HTR-8/SVneo (cell line): ENCODE measurements at regions not wholly inside any gene's neighbourhood (a gene's known extent, or its start where the extent isn't known, plus 50 kb on each side); places are given as distances from the start of the nearest gene placed in this dataset.

Experiments
- DNase-seq: peaks from one replicate; pipeline ENCODE4 v3.0.0; 2011; ENCODE audit warnings: low spot score, mixed read lengths; ENCODE audit not compliant: insufficient read length
- FAIRE-seq: peaks from 2 replicates; lab custom pipeline; 2011; peaks lifted over from hg19 to GRCh38; lab: Jason Lieb, UNC

DNA sequence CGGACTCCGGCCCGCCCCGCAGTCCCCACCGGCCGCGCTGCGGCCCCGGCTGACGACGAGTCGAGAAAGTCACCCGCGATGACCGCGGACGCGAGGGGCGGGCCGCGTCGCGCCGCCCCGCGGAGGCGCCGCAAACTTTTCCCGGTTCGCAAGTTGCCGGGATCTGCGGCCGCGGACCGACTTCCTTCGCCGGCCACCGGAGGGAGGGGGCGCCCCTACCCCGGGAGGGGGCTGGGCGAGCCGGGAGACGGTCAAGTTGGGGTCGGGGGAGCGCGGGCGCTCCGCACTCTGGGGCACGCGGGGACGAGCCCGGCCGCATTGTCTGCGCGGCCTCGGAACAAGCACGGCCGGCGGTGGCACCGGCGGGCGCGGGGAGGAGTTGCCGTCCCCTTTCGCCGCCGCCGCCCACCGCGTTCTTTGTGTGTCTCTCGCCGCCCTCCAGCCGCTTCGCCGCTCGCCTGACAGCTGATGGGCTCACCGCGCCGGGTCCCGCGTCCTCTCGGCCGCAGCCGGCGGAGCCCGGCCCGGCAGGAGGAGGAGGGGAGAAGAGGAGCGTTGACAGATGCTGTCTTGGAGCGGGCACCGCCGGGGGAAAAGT, 131.6 kb downstream of the OGFRL1 start:
- DNase-seq (no peak), FAIRE-seq (no peak)

DNA sequence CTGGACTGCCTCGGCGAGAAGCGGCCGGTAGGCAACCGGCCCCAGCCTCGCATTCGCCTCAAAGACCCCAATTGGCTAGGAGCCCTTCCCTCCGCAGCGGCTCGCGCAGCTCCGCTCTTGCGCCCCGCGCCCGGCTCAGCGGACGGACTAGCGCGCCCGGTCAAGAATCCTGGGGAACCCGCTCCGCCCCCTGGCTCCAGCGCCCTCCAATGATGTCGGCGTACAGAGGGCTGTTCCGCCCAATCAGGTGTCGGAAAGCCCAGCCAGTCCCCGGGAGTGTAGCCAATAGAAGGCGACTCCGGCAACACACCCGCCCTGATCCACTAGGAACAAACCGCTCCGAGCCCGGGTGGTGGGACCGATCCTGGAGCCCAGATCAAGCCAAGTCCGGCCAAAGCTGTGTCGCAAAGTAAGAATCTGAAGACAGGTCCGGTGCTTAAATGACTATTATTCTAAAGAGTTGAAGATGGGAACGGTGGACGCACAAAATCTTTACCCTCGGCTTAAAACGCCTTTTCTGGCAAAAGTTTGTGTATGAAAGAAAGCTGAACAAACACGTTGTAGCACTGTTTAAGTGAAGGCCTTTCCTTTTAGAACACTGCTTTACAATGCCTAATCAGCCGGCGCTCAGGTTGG, 132.2 kb downstream of the OGFRL1 start:
- peak; percentile 57 for FAIRE-seq
- peak; percentile 92 for DNase-seq

DNA sequence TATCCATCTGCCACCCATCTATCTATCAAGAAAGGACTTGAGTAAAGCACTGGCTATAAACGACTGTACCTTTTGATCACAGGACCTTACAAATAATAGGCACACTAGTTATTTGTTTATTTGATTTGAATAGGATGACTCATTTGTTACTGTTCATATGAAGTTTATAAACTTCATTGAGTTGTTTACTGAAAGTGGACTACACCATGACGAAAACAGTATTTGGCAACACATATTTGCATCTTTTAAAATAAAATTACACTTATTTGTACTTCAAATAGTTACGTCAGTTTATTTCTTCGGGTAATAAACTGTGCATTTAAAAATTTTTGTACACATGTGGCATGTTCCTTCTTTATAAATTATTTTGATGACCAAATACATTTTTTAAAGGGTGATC, 133.0 kb downstream of the OGFRL1 start:
- no peak for DNase-seq
- FAIRE-seq: no peak

DNA sequence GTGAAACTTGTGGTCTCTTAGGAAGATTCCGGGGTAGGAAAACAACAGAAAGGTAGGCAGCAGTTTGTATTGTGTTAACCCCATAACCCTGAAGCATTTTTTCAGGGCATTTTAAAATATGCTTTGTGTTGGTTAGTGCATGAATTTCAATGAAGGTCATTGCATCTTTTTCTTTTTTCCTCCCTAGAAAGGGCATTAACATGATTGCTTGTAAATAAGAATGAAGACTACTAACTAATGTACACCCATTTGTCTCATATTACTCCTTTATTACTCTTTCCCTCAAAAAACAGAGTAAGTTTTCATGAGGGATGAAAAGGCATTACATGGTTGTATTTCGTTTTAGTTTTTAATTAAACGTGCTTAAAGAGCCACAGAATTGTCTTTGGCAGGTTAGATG, 141.4 kb downstream of the OGFRL1 start:
- DNase-seq: no peak
- no peak for FAIRE-seq

DNA sequence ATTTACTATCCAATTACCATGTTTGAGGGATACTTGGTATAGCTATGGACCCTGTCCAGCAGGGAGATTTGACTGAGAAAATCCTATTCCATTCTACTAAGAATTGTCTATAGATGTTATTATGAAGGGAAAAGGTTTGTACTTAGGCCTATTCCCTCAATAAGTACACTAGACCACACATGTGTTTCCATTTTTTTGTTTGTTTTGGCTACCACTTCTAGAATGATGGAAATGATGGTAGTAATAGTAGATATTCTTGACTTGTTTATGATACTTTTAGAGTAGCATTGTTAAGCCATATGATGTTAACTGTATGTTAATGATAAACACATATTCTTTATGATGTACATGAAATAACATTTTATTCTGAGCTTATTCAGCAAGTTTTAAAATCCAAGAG, 144.8 kb downstream of the OGFRL1 start:
- DNase-seq (no peak), FAIRE-seq (no peak)

DNA sequence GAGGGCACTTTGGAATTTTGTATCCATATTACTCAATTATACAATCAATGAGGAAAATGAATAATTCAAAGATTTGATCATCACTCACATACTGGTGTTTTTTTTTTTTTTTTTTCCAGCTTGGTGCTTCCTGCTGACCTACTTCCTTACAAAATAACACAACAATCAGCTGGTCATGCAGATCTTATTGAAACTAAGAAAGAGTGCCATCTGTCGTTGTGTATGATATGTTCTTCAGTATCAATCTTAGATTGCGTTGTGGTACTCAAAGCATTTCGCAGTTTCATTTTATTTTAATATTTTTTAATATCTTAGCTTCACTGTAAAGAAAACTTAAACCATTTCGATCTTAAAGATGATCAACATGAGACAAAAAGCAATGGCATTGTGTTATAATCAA, 155.6 kb downstream of the OGFRL1 start:
- DNase-seq: no peak
- FAIRE-seq: no peak

DNA sequence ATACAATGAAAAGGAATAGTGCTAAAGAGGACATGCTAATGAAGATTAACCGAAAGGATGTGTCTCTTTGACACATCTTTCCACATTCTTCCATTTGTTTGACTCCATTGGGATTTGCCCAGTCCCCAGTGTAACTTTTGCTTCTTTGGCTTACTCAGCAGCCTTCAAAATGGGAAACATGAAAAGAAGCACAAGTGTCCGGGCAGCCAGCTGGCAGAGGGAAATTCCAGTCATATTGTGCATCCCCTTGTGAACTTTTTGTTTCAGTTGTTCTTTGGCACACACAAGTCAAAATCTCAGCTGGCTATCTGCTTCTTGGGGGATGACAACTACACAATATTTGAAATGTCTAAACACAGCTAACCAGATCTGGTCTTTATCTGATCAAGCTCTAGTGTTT, 157.4 kb downstream of the OGFRL1 start:
- no peak for FAIRE-seq
- DNase-seq: no peak

DNA sequence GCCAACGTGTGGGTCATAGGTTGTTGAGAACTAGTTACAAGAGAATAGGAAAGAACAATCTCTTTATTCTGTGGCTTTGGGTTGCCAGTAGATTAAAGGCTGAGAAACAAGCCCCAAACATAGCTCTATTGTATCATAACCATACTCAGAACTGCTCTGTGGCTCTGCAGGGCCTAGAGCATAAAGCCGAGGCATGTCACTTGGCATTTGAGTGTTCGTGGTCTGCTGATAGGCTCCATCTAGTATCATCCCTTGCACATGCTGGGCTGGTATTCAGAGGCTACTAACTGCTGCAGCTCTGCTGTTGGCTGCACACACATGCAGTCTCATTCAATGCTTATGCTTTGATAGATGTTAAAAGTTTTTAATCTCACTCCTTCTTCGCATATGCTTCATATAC, 157.9 kb downstream of the OGFRL1 start:
- FAIRE-seq (no peak), DNase-seq (no peak)

DNA sequence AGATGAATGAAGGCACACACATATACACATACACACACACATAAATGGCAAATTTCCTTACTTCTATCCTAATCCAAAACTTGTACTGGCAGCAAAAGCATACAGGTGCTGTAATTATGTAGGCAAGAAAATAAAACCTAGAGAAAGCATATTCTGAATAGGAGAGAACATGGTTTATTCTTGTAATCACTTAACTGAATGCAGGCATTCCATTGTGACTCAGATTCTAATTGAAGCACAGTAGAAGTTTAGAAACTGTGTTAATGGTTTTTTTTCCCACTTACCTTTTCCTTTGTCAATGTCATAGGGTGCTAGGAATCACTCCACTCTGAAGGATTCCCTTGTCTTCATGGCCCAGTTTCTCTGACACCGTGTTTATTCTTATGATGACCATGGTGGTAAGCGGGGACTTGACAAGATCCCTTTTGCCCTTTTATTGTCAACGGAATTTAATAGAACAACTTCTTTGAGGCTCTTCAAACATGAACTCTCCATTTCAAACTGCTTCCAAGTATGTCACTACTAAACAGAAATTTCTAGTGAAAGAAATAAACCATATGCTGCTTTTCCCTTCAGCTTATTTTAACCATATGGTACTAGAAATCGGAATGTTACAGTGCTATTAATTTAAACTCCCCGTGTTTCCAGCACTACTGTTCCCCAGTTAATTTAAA, 164.2 kb downstream of the OGFRL1 start:
- no peak for FAIRE-seq
- no peak for DNase-seq

DNA sequence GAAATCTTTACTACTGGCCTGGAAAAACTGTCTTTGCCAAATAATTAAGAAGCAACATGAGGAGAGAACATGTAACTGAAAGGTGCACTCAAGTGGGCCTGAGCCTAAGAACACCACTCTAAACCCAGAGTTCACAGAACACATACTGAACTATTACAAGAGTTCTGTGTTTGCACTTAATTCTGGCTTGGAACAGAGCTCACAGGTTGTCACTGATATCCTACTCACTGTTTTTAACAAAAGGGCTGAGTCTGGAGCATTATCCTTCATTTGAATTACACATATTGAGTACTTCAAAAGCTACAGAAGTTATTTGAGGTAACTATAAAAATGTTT, 164.7 kb downstream of the OGFRL1 start:
- no peak for FAIRE-seq
- no peak for DNase-seq

DNA sequence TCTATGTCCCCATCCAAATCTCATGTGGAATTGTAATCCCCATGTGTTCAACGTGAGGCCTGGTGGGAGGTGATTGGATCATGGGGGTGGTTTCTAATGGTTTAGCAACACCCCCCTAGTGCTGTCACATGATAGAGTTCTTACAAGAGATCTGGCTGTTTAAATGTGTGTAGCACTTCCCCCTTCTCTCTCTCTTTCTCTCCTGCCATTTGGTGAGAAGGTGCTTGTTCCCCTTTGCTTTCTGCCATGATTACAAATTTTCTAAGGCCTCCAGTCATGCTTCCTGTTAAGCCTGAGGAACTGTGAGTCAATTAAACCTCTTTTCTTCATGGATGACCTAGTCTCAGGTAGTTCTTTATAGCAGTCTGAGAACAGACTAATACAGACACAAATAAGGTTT, 165.4 kb downstream of the OGFRL1 start:
- no peak for FAIRE-seq
- DNase-seq: no peak

DNA sequence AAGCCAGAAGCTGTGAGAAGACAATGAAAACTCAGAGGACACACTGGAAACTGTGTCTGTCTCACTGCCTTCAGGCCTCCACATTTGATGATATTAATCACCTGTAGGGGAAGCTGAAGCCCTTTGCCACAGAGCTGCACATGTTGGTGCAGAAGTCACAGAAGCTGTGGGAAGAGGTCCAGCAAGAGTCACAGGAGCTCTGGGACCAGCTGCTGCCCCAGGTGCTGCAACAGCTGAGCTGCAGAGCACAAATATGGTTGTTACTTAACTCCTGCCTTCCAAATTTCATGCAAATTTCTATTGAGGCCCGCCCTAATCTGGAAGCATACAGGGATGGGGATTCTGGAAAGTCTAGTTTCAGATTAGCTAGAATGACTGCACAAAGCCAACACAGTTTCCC, 169.3 kb downstream of the OGFRL1 start:
- DNase-seq: no peak
- no peak for FAIRE-seq

DNA sequence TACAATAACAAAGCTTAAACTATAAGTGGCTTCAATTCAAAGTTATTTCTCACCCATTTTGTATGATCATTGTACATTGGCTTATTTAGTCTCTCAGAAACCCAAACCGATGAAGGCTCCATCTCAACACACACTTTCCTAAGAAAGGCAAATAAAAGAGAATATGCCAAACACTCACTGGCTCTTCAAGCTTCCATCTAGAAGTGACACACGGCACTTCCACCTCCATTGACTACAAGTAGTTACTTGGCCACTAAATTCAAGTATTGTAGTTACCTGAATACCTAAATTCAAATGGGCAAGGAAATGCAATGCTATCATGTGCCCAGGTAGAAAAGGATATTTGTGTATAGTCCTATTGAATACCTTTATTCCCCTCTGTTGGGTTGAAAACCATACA, 170.6 kb downstream of the OGFRL1 start:
- no peak for DNase-seq
- no peak for FAIRE-seq

DNA sequence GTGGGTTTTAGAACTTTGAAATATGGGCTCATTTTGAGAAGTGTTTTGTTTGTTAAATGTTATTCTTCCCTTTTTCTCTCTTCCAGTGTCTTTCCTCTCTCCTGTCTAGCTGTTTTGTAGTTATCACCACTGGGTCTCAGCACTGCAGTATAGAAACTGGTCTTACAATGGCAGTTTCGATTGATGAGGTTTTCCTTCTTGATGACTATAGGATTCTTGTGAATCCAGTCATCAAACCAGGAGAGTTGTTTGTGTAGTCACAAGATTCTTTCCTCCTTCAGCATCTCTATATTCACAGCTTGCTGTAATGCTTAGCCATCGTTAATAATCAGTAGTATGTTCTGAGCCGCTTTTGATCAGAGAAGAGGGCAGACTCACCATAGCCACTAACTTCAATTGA, 172.3 kb downstream of the OGFRL1 start:
- DNase-seq (peak; percentile 6), FAIRE-seq (peak; percentile 74)

DNA sequence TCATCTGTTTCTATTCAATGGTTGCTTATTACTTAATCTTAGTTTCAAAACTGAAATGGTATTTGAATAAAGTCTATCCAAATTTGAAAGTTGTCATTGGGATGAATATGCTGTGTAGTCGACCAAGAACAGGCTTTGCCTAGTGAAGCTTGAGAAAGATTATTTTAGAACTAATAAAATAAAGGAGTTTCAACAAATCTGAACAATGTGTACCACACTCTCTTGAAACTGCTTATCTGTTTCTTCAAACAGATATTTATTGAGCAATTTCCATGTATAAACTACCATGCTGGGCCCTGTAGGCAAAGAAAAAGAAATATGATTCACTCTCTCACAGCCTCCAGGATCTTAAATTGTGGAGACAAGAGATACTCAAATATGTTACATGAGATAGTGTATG, 174.4 kb downstream of the OGFRL1 start:
- no peak for DNase-seq
- FAIRE-seq: no peak

DNA sequence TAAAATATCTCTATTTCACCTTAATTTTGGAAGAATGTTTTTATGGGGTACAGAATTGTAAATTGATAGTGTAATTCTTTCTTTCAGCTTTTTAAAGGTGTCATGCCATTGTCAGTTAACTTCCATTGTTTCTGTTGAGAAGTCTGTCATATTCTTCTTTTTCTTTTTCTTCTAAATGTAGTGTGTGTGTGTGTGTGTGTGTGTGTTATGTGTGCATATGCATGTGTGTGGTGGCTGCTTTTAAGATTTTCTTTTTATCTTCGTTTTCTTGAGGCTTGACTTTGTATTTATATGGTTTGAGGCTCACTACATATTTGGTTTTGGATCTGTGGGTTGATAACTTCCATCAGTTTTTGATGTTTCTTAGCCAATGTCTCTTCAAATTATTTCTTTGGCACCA, 176.5 kb downstream of the OGFRL1 start:
- DNase-seq (no peak), FAIRE-seq (no peak)

DNA sequence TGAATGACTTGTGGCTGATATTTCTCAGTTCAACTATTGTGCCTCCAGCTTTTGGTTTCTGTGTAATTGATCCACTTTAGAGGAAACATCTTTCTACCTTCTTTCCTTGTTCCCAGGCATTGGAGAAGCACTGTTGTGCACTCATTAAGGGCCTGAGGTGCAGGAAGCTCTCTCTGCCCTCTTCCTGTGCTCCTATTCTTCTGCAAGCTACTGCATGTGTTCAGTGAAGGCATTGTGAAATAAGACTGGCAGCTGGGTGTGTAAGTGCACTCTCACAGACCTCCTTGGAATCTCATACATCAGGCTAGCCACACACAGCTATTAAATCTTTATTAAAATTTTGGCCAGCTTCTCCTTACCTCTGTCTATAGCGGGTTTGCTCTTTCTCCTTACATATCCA, 177.8 kb downstream of the OGFRL1 start:
- DNase-seq (no peak), FAIRE-seq (no peak)

DNA sequence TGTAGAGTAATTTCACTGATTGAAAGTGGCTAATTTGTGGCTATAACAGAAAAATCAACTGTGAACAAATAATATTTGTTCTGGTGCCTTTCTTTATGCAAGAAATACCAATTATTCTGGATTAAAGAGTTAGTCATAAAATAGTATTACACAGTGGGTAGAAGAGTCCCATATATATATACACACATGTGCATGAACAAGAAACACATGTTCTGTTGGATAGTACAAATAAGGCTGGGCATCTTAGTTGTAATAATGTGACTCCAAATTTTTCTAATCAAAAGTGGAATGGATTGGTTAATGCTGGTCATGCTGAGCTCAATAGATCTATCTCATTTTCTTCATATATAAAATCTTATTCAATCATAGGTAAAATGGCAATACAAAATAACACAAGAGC, 179.4 kb downstream of the OGFRL1 start:
- FAIRE-seq: no peak
- DNase-seq: no peak

DNA sequence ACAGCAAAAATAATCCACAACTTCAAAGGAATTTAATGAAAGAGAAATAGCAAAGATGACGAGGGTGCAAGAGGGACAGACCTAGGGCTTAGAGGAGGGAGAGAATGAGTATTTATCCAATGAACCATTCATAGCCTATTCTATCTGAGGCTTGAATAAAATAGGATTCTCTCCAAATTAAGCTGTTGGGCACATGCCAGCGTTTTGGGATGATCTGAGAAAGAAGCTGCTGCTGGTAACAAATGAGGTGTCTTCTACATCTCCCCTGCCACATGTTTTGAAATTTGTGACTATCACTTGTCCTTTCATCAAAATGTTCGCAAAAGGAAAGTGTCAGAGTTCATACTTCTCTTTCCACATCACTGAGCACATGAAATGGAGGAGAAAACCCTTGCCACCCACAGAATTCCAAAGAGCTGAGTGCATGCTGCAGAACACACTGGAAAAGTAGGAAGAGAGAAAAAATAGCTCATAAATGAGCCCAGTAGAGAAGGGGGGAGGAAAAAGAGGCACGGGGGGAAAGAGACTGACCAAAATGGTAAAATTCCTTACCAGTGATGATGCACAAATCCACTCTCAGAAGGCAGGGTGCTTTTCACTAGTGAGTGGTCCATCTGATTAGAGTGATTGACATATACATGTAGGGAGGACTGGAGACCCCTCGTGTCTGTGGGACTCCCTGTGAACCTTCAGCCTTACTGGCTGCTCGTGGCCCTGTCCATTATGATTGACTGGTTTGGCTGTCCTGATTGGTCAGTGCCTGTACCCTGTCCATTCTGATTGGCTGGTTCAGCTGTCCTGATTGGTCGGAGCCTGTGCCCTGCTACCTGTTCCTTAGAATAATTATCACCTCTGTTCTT, 180.5 kb downstream of the OGFRL1 start:
- FAIRE-seq (peak; percentile 85), DNase-seq (no peak)

DNA sequence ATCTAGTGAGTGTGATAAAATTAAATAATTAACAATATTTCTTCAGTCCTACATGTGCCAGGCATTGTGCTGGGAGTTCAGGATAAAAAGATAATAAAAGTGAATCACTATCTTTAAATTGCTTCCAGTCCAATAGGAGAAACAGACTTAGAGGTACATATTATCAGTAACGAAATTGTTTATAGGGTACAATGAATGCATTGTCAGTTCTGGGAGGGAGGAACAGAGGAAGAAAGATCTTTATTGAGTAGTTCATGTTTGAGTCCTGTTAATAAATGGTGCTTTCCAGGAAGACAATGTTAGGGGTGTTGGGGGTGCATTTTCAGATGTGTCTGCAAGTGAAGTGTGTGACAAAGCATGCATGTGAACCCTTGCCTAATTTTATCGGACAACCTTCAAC, 183.1 kb downstream of the OGFRL1 start:
- DNase-seq: no peak
- no peak for FAIRE-seq

DNA sequence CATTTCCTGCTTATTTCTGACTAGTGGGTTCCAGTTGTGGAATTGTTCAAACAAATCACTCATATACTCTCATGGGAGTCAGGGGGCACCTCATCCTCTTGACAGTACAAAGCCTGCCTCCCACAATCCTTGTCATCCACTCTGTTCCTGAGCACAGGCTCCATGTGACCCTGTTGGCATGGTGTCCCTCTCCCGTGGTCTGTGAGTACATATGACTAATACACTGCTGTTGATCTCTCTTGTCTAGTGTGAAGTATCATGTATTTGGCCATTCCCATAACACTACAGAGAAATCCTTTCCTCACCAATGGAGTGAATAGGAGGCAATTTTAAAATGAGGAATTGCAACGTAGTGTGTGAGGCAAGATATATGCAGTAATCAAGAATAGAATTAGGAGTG, 185.3 kb downstream of the OGFRL1 start:
- DNase-seq (no peak), FAIRE-seq (peak; percentile 88)
